Smooth muscle cell (in vitro differentiated cells): ENCODE measurements at regions not wholly inside any gene's neighbourhood (a gene's known extent, or its start where the extent isn't known, plus 50 kb on each side); places are given as distances from the start of the nearest gene placed in this dataset.
"Not testable (repeated sequence)": the region's sequence is repeated elsewhere in the genome, so short reads cannot be mapped to it uniquely, and the experiment has no call there.

Source experiments
- DNase-seq: peaks from one replicate; lab custom pipeline; 2025; ENCODE audit not compliant: unreplicated experiment; lab: John Stamatoyannopoulos, UW
- H2AFZ ChIP-seq: fragments of 200-600 bp; sonication (generic); 2 replicates; pipeline ENCODE4 v1.6.0; 2016; ENCODE audit warnings: antibody characterized with exemption, low read depth, mild to moderate bottlenecking
- H3F3A ChIP-seq: fragments of 200-600 bp; sonication (generic); 2 replicates; pipeline ENCODE4 v1.6.0; 2017; ENCODE audit warnings: antibody characterized with exemption, low read depth
- H3K27ac ChIP-seq: fragments of 200-600 bp; sonication (generic); 2 replicates; pipeline ENCODE4 v1.5.1; 2016; ENCODE audit warnings: low read depth, mild to moderate bottlenecking
- H3K27me3 ChIP-seq: fragments of 200-600 bp; sonication (generic); 2 replicates; pipeline ENCODE4 v1.6.1; 2016; ENCODE audit warnings: low read depth, mild to moderate bottlenecking
- H3K36me3 ChIP-seq: fragments of 200-600 bp; sonication (generic); 2 replicates; pipeline ENCODE4 v1.5.1; 2016; ENCODE audit warnings: low read depth
- H3K4me1 ChIP-seq: fragments of 200-600 bp; sonication (generic); 2 replicates; pipeline ENCODE4 v1.5.1; 2016; ENCODE audit warnings: low read depth
- H3K4me2 ChIP-seq: fragments of 200-600 bp; sonication (generic); 2 replicates; pipeline ENCODE4 v1.6.0; 2016; ENCODE audit warnings: mild to moderate bottlenecking
- H3K4me3 ChIP-seq: fragments of 200-600 bp; sonication (generic); 2 replicates; pipeline ENCODE4 v1.5.1; 2016; ENCODE audit warnings: mild to moderate bottlenecking
- H3K79me2 ChIP-seq: fragments of 200-600 bp; sonication (generic); 2 replicates; pipeline ENCODE4 v1.6.0; 2016; ENCODE audit warnings: low read depth, mild to moderate bottlenecking
- H3K9ac ChIP-seq: fragments of 200-600 bp; sonication (generic); 2 replicates; pipeline ENCODE4 v1.6.0; 2016; ENCODE audit warnings: low read depth
- H3K9me3 ChIP-seq: fragments of 200-600 bp; sonication (generic); replicated peaks from 2 replicates; pipeline ENCODE4 v1.5.1; 2016; ENCODE audit warnings: low read depth
- H4K20me1 ChIP-seq: fragments of 200-600 bp; sonication (generic); 2 replicates; pipeline ENCODE4 v1.6.0; 2016; ENCODE audit warnings: low read depth
- WGBS: methylation state at CpG from one replicate; pipeline ENCODE4 v1.1.7; 2016; ENCODE audit warnings: low lambda C conversion rate; 5-methylcytosine and 5-hydroxymethylcytosine counted together
- TF ChIP-seq, protein P1 (sequence below): fragments of 200-600 bp; sonication (generic); IDR thresholded peaks from 2 replicates; pipeline ENCODE4 v1.5.1; 2017; ENCODE audit warnings: borderline replicate concordance, mild to moderate bottlenecking, antibody characterized with exemption; ENCODE audit not compliant: insufficient read depth, poor library complexity, severe bottlenecking

DNA sequence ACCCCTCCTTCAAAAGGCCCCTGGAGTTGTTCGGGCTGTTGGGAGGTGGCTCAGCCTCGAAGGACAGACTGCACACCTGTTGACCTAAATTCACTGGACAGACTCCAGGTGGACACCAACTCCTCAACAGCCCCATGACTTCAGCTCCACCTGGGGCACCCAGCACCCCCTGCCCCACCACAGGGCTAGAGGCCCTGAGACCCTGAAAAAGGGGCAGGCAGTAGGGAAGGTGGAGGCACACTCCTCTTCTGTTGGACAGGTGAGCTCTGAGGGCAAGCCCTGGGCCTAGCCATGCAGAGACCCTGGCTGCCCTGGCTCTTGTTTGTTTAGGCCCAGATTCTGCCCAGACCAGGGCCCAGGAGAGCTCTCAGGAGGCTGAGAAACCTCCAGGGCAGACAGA is 409.7 kb upstream of the CAMK1G start:
- 86% methylated on average over 2 of the region's 2 CpGs for WGBS
- H4K20me1 ChIP-seq, H3K27ac ChIP-seq, H3F3A ChIP-seq, H2AFZ ChIP-seq, H3K9me3 ChIP-seq, H3K4me1 ChIP-seq, H3K79me2 ChIP-seq, H3K9ac ChIP-seq, H3K36me3 ChIP-seq, H3K4me3 ChIP-seq, DNase-seq, H3K27me3 ChIP-seq, H3K4me2 ChIP-seq: not testable (repeated sequence)

DNA sequence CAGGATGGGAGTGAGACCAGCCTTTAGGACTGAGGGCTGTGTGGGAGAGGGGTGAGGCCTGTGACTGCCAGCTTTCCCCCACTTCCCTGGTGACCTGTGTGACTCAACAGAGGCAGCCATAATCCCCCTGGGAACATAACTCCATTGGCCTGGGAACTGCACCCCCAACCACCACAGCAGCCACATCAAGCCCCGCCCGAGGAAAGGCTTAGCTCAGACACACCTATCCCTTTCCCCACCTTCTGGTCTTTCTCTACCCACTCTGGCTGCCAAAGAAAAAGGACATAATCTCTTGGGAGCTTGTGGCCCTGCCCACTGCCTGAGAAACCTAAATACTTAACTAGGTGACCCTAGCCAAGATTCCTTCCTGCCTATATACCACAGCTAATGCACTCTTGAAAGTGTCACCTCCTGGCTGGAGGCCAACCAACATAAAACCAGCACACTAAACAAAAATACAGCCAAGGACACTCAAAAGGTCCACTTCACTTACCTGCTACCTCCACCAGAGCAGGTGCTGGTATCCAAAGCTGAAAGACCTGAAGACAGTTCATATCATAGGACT is 406.6 kb upstream of the CAMK1G start:
- no peak overlapping the region for H2AFZ ChIP-seq
- no peaks in the 10 kb centered on the region for H3K4me1 ChIP-seq
- H3K36me3 ChIP-seq, result no peaks in the 10 kb centered on the region
- no peaks in the 10 kb centered on the region for H3F3A ChIP-seq
- no peaks in the 10 kb centered on the region for H4K20me1 ChIP-seq
- no peaks in the 10 kb centered on the region for H3K27me3 ChIP-seq
- TF ChIP-seq, protein P1, sequence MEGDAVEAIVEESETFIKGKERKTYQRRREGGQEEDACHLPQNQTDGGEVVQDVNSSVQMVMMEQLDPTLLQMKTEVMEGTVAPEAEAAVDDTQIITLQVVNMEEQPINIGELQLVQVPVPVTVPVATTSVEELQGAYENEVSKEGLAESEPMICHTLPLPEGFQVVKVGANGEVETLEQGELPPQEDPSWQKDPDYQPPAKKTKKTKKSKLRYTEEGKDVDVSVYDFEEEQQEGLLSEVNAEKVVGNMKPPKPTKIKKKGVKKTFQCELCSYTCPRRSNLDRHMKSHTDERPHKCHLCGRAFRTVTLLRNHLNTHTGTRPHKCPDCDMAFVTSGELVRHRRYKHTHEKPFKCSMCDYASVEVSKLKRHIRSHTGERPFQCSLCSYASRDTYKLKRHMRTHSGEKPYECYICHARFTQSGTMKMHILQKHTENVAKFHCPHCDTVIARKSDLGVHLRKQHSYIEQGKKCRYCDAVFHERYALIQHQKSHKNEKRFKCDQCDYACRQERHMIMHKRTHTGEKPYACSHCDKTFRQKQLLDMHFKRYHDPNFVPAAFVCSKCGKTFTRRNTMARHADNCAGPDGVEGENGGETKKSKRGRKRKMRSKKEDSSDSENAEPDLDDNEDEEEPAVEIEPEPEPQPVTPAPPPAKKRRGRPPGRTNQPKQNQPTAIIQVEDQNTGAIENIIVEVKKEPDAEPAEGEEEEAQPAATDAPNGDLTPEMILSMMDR, result no peak
- no peak overlapping the region for H3K4me3 ChIP-seq
- H3K9ac ChIP-seq, result no peak overlapping the region
- WGBS, result 95% methylated on average over 2 of the region's 2 CpGs
- no peak for DNase-seq
- H3K4me2 ChIP-seq, result no peak overlapping the region
- H3K79me2 ChIP-seq, result no peaks in the 10 kb centered on the region
- no peak overlapping the region for H3K27ac ChIP-seq
- H3K9me3 ChIP-seq, result no peaks in the 10 kb centered on the region

DNA sequence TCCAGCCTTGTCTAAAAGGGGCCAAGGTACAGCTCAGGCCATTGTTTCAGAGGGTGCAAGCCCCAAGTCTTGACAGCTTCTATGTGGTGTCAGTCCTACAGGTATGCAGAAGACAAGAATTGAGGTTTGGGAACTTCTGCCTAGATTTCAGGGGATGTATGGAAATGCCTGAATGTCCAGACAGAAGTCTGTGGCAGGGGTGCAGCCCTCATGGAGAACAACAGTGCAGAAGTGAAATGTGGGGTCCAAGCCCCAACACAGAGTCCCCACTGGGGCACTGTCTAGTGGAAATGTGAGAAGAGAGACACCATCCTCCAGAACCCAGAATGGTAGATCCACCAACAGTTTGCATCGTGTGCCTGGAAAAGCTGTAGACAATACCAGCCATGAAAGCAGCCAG is 400.3 kb upstream of the CAMK1G start:
- H3K9ac ChIP-seq, result no peak overlapping the region
- 94% methylated on average over 1 of the region's 1 CpG for WGBS

DNA sequence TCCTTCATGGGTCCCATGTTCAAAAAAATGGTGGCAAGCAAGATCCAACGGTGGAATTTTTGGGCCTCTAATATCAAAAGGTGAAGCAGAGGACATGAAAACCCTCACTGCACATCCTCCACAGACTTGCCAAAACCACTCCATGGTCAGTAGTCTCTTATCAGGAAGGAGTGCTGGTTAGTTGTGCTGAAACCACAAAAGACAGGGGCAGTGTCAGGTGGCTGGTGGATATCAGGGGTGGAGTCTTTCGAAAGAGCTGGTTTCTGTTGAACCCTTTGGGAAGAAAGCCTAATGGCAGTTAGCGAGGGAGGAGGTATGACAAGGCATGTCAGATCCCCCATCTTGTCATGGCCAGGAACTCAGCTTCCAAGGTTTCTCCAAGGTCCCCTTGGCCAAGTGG is 395.9 kb upstream of the CAMK1G start:
- H3K4me1 ChIP-seq, result peaks cover 3% of the 10 kb centered on the region
- no peak overlapping the region for H3K9ac ChIP-seq
- no peaks in the 10 kb centered on the region for H3K27me3 ChIP-seq
- no peak overlapping the region for H3K4me2 ChIP-seq
- WGBS, result 94% methylated on average over 3 of the region's 3 CpGs
- H3K79me2 ChIP-seq, result no peaks in the 10 kb centered on the region
- no peaks in the 10 kb centered on the region for H3F3A ChIP-seq
- TF ChIP-seq, protein P1, result no peak
- H3K4me3 ChIP-seq, result no peak overlapping the region
- no peak overlapping the region for H2AFZ ChIP-seq
- no peaks in the 10 kb centered on the region for H4K20me1 ChIP-seq
- no peaks in the 10 kb centered on the region for H3K36me3 ChIP-seq
- DNase-seq, result no peak
- H3K9me3 ChIP-seq, result no peaks in the 10 kb centered on the region
- H3K27ac ChIP-seq, result no peak overlapping the region

More for the DNA sequence above, 400.3 kb upstream of the CAMK1G start:
- no peak for DNase-seq
- no peaks in the 10 kb centered on the region for H3K4me1 ChIP-seq
- H3F3A ChIP-seq, result no peaks in the 10 kb centered on the region
- H3K79me2 ChIP-seq, result no peaks in the 10 kb centered on the region
- no peaks in the 10 kb centered on the region for H3K27me3 ChIP-seq
- no peaks in the 10 kb centered on the region for H4K20me1 ChIP-seq
- no peak overlapping the region for H2AFZ ChIP-seq
- H3K9me3 ChIP-seq, result no peaks in the 10 kb centered on the region
- H3K4me3 ChIP-seq, result no peak overlapping the region
- TF ChIP-seq, protein P1, result no peak
- no peak overlapping the region for H3K27ac ChIP-seq
- no peak overlapping the region for H3K4me2 ChIP-seq
- H3K36me3 ChIP-seq, result no peaks in the 10 kb centered on the region
